K562 (cell line): ENCODE measurements at regions not wholly inside any gene's neighbourhood (a gene's known extent, or its start where the extent isn't known, plus 50 kb on each side); places are given as distances from the start of the nearest gene placed in this dataset.

Experiments
- CEBPG ChIP-seq, 3 experiments: fragments of 200-800 bp in 1 of 3; sonication (Bioruptor generic) in 1 of 3; sonication (generic) in 1 of 3; formaldehyde crosslinking in 1 of 3; IDR thresholded peaks in 2 of 3; conservative IDR thresholded peaks in 1 of 3; 2 replicates each; pipeline versions ENCODE4 v1.6.1 to v1.8.0; 2016 to 2022; ENCODE audit warnings: missing compliant biosample characterization in 2 of 3, missing genetic modification characterization in 2 of 3, mild to moderate bottlenecking in 1 of 3, missing genetic modification reagents in 1 of 3
- NRF1 ChIP-seq, 2 experiments: fragments of 450-650 bp; IDR thresholded peaks in 1 of 2; conservative IDR thresholded peaks in 1 of 2; 2 replicates each; pipeline ENCODE4 v1.6.1; 2014; ENCODE audit warnings: mild to moderate bottlenecking in 2 of 2
- RAD21 ChIP-seq, 2 experiments: fragments of 250-450 bp in 1 of 2; fragments of 450-650 bp in 1 of 2; sonication (Bioruptor Pico) in 1 of 2; formaldehyde crosslinking in 1 of 2; IDR thresholded peaks in 1 of 2; conservative IDR thresholded peaks in 1 of 2; 2 replicates each; pipeline versions ENCODE4 v1.4.0 to v1.8.0; 2020 to 2022; ENCODE audit warnings: mild to moderate bottlenecking in 2 of 2, moderate library complexity in 1 of 2
- REST ChIP-seq, 2 experiments: fragments of 450-650 bp; formaldehyde crosslinking in 1 of 2; IDR thresholded peaks; 2 replicates each; pipeline versions ENCODE4 v1.4.0 to v1.6.1; 2014 to 2020; ENCODE audit warnings: mild to moderate bottlenecking in 2 of 2, borderline replicate concordance in 1 of 2, low read depth in 1 of 2
- SMC3 ChIP-seq: conservative IDR thresholded peaks from 2 replicates; pipeline ENCODE4 v1.6.1; 2011; ENCODE audit warnings: low read depth, low read length, improper control_type of control experiment; ENCODE audit not compliant: insufficient read depth
- SNRNP70 ChIP-seq: fragments of 200-400 bp; formaldehyde crosslinking; optimal IDR thresholded peaks from 2 replicates; pipeline ENCODE3; 2017; ENCODE audit warnings: low read depth, low read length
- U2AF2 ChIP-seq: fragments of 200-400 bp; formaldehyde crosslinking; optimal IDR thresholded peaks from 2 replicates; pipeline ENCODE3; 2017; ENCODE audit warnings: low read depth, mild to moderate bottlenecking, low read length
- YY1 ChIP-seq, 3 experiments: IDR thresholded peaks; 2 replicates each; pipeline ENCODE4 v1.6.1; 2011; ENCODE audit warnings: low read length in 2 of 3, mild to moderate bottlenecking in 2 of 3, moderate library complexity in 2 of 3, borderline replicate concordance in 1 of 3, control low read depth in 1 of 3, low read depth in 1 of 3; ENCODE audit not compliant: insufficient read depth in 3 of 3, insufficient replicate concordance in 2 of 3, control insufficient read depth in 1 of 3, insufficient read length in 1 of 3; ENCODE audit errors: extremely low read depth in 1 of 3
- ZBTB17 ChIP-seq: fragments of 450-650 bp; formaldehyde crosslinking; IDR thresholded peaks from 2 replicates; pipeline ENCODE4 v1.4.0; 2020; ENCODE audit warnings: mild to moderate bottlenecking
- TF ChIP-seq, protein P1 (sequence below): sonication (generic); formaldehyde crosslinking; IDR thresholded peaks from 2 replicates; pipeline ENCODE4 v1.8.0; 2023; ENCODE audit warnings: missing genetic modification reagents, mild to moderate bottlenecking, borderline replicate concordance
- TF ChIP-seq, protein P2 (sequence below): fragments of 450-650 bp; formaldehyde crosslinking; IDR thresholded peaks from 2 replicates; pipeline ENCODE4 v1.4.0; 2022; ENCODE audit warnings: missing genetic modification characterization

- TF ChIP-seq RAD21 (CRISPR knock-in tag; conservative IDR thresholded peaks at IDR 0.05 in 1 of 2, IDR thresholded peaks at IDR 0.05 in 1 of 2) (peak; percentile 69 to 87), YY1 (IDR thresholded peaks at IDR 0.05; ENCODE audit: borderline replicate concordance in 1 of 3, control insufficient read depth in 1 of 3, extremely low read depth in 1 of 3, insufficient read depth in 3 of 3, insufficient read length in 1 of 3, insufficient replicate concordance in 2 of 3, low read depth in 1 of 3, low read length in 2 of 3) (no peak), NRF1 (conservative IDR thresholded peaks at IDR 0.05 in 1 of 2, IDR thresholded peaks at IDR 0.05 in 1 of 2) (peak; percentile 25 to 51; a peak in 2 of 4 replicates), REST (IDR thresholded peaks at IDR 0.05; ENCODE audit: borderline replicate concordance) (peak; percentile 55; the same call in 1 of the 2 replicates), REST (CRISPR knock-in tag; IDR thresholded peaks at IDR 0.05; ENCODE audit: low read depth) (no peak), CEBPG (CRISPR knock-in tag; IDR thresholded peaks at IDR 0.05) (no peak), CEBPG (tag; conservative IDR thresholded peaks at IDR 0.05 in 1 of 2, IDR thresholded peaks at IDR 0.05 in 1 of 2) (no peak), SNRNP70 (no peak), ZBTB17 (CRISPR knock-in tag) (no peak), SMC3 (peak; percentile 61), U2AF2 (no peak)
- TF ChIP-seq, protein P1, sequence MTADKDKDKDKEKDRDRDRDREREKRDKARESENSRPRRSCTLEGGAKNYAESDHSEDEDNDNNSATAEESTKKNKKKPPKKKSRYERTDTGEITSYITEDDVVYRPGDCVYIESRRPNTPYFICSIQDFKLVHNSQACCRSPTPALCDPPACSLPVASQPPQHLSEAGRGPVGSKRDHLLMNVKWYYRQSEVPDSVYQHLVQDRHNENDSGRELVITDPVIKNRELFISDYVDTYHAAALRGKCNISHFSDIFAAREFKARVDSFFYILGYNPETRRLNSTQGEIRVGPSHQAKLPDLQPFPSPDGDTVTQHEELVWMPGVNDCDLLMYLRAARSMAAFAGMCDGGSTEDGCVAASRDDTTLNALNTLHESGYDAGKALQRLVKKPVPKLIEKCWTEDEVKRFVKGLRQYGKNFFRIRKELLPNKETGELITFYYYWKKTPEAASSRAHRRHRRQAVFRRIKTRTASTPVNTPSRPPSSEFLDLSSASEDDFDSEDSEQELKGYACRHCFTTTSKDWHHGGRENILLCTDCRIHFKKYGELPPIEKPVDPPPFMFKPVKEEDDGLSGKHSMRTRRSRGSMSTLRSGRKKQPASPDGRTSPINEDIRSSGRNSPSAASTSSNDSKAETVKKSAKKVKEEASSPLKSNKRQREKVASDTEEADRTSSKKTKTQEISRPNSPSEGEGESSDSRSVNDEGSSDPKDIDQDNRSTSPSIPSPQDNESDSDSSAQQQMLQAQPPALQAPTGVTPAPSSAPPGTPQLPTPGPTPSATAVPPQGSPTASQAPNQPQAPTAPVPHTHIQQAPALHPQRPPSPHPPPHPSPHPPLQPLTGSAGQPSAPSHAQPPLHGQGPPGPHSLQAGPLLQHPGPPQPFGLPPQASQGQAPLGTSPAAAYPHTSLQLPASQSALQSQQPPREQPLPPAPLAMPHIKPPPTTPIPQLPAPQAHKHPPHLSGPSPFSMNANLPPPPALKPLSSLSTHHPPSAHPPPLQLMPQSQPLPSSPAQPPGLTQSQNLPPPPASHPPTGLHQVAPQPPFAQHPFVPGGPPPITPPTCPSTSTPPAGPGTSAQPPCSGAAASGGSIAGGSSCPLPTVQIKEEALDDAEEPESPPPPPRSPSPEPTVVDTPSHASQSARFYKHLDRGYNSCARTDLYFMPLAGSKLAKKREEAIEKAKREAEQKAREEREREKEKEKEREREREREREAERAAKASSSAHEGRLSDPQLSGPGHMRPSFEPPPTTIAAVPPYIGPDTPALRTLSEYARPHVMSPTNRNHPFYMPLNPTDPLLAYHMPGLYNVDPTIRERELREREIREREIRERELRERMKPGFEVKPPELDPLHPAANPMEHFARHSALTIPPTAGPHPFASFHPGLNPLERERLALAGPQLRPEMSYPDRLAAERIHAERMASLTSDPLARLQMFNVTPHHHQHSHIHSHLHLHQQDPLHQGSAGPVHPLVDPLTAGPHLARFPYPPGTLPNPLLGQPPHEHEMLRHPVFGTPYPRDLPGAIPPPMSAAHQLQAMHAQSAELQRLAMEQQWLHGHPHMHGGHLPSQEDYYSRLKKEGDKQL (CRISPR knock-in tag): no peak
- TF ChIP-seq, protein P2, sequence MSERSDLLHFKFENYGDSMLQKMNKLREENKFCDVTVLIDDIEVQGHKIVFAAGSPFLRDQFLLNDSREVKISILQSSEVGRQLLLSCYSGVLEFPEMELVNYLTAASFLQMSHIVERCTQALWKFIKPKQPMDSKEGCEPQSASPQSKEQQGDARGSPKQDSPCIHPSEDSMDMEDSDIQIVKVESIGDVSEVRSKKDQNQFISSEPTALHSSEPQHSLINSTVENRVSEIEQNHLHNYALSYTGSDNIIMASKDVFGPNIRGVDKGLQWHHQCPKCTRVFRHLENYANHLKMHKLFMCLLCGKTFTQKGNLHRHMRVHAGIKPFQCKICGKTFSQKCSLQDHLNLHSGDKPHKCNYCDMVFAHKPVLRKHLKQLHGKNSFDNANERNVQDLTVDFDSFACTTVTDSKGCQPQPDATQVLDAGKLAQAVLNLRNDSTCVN: no peak
These were observed 120.1 kb downstream of the ZNF622 start (continued) for GRCh38 chr5:16345454-16345853.
